ENCODE measurements at regions not wholly inside any gene's neighbourhood (a gene's known extent, or its start where the extent isn't known, plus 50 kb on each side); places are given as distances from the start of the nearest gene placed in this dataset.

DNA sequence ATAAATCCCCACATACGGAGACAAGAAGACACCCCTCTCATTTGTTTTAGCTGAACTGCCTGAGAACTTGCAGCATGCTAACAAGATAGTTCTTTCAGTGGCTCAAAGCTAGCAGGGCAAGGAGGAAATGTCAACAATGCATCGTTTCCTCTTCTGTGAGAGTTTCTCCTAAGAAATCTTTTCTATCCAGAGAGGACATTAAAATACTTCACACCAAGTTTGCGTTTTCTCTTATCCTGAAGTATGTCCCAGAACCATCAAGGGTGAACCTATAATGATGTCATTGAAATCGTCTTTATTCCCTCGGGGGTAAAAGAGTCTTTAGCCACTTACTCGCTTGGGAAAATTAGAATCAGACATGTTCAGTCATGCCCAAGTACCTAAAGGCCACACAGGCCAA is 541.7 kb upstream of the MDFIC2 start:
- TF ChIP-seq, protein P1, sequence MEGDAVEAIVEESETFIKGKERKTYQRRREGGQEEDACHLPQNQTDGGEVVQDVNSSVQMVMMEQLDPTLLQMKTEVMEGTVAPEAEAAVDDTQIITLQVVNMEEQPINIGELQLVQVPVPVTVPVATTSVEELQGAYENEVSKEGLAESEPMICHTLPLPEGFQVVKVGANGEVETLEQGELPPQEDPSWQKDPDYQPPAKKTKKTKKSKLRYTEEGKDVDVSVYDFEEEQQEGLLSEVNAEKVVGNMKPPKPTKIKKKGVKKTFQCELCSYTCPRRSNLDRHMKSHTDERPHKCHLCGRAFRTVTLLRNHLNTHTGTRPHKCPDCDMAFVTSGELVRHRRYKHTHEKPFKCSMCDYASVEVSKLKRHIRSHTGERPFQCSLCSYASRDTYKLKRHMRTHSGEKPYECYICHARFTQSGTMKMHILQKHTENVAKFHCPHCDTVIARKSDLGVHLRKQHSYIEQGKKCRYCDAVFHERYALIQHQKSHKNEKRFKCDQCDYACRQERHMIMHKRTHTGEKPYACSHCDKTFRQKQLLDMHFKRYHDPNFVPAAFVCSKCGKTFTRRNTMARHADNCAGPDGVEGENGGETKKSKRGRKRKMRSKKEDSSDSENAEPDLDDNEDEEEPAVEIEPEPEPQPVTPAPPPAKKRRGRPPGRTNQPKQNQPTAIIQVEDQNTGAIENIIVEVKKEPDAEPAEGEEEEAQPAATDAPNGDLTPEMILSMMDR (IDR thresholded peaks at IDR 0.05) = no peak
- no peaks in the 10 kb centered on the region for H3K27me3 Mint-ChIP-seq (ENCODE audit: low read depth, poor library complexity)
- DNase-seq = no peak
- H3K27ac Mint-ChIP-seq = no peak overlapping the region
- no peak overlapping the region for H3K4me3 Mint-ChIP-seq
- peaks cover 39% of the 10 kb centered on the region for H3K4me1 Mint-ChIP-seq
- no peaks in the 10 kb centered on the region for H3K36me3 Mint-ChIP-seq (ENCODE audit: low read depth)
- peaks cover under 1% of the 10 kb centered on the region for H3K9me3 Mint-ChIP-seq

DNA sequence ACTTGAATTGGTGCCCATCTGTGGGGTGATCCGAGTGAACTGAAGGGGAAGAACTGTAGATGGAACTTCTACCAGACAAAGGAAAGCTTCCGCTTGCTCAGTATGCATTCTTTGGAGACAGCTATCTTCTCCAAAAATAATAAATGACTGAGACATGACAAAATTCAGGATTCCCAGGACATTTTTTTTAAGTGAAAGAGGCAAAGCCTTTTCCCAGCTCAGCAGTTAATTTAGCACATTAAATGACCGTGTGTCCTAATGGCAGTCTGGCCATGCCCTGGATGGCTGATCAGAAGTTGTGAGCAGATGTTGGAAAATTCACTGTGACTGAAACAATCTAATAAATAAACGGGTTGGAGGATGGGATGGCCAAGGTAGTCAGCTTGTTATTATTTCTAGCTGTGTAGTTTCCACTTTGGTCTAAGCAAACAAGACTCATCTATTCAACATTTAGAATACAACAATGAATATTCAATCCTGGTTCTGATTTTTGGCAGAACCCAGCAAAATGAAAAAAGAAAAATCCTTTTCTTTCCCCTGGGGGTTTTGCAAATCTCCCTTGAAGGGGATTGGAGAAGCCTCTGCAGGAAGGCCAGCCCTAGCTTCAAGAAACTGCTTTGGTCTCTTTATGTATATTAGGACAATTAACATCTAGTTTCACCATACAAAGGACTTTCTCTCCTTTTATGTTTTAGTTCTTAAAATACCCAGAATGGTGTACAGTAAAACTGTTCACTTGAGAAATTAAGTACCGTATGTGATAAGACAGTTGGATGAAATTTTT is 540.9 kb upstream of the MDFIC2 start:
- Mint-ChIP-seq H3K9me3 (peaks cover 8% of the 10 kb centered on the region), H3K27ac (no peak overlapping the region), H3K36me3 (ENCODE audit: low read depth) (no peaks in the 10 kb centered on the region), H3K27me3 (ENCODE audit: low read depth, poor library complexity) (no peaks in the 10 kb centered on the region), H3K4me3 (no peak overlapping the region), H3K4me1 (peaks cover 39% of the 10 kb centered on the region)
- no peak for DNase-seq
- TF ChIP-seq, protein P1 (IDR thresholded peaks at IDR 0.05) = no peak

DNA sequence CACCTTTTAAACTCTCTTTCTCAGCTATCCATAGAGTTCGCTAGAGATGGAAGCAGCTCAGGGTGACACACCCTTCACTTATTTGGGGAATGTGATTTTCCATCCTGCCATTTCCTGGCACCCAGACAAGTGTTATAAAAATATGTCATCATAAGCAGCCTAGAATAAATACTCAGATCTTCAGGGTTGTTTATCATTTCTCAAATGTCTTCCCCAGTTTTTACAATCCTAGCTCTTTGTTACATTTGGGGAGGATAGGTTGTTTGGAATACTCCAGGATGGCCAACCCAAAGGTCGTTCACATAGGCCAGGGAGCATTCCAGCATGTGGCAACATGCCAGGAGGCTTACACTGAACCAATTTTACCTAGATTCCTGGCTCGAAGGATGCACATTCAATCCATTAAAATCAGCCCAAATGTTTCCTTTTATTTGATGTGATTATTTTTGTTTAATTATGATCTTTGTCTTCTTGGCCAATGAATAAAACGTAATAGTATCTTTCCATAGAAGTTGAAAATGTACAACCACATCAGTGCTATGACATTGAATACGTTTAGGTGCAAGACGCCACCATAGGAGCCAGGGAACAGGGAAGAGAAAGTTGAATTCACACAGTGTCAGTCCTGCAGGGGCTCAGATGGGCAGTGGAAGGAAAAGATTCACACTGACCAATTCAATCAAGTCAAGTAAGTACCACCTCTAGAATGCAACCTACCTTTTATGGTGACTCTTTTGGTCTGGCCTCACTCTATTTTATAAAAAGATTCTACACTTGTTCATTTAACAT is 537.7 kb upstream of the MDFIC2 start:
- H3K9me3 Mint-ChIP-seq = peaks cover 26% of the 10 kb centered on the region
- H3K36me3 Mint-ChIP-seq (ENCODE audit: low read depth) = no peaks in the 10 kb centered on the region
- no peaks in the 10 kb centered on the region for H3K27me3 Mint-ChIP-seq (ENCODE audit: low read depth, poor library complexity)
- no peak overlapping the region for H3K4me3 Mint-ChIP-seq
- H3K27ac Mint-ChIP-seq = peak overlapping the region; percentile 27
- TF ChIP-seq, protein P1 (IDR thresholded peaks at IDR 0.05) = no peak
- DNase-seq = no peak
- peaks cover 39% of the 10 kb centered on the region for H3K4me1 Mint-ChIP-seq

DNA sequence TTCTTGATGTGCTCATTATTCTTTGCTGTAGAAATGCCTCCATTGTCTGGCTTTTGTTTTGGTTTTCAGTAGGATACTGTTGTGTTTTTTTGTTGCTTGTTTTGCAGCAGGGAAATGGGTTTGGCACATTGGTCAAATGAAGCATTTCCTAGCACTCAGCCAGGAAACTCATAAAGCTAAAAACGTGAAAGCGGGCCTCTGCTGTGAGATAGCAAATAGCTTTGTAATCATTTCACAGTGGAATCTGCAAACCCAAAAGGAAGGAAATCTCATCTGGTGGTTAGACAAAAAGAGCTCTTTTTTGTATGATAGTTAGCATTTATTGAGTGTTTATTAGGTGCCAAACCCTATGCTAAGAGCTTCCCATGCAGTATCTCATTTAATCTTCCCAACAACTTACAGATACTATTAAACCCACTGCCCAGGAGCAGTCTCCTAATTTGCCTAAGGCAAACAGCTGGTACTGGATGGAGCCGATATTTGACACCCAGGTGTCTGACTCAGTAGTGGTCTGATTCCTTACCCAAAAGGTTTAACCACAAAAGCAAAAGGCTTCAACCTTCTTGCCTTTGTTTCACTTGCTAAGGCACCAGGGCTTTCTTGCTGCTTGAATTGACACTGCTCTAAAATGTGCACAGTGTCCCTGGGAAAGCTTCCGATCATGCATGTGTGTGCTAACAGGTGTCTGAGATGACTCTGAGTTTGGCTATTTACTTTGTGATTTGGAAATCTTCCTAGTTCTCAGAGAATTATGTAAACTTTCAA is 527.9 kb upstream of the MDFIC2 start:
- TF ChIP-seq, protein P1 (IDR thresholded peaks at IDR 0.05) = no peak
- H3K27me3 Mint-ChIP-seq (ENCODE audit: low read depth, poor library complexity) = no peaks in the 10 kb centered on the region
- H3K9me3 Mint-ChIP-seq = peaks cover 6% of the 10 kb centered on the region
- H3K36me3 Mint-ChIP-seq (ENCODE audit: low read depth) = no peaks in the 10 kb centered on the region
- no peak for DNase-seq
- no peak overlapping the region for H3K27ac Mint-ChIP-seq
- H3K4me1 Mint-ChIP-seq = no peaks in the 10 kb centered on the region
- no peak overlapping the region for H3K4me3 Mint-ChIP-seq

DNA sequence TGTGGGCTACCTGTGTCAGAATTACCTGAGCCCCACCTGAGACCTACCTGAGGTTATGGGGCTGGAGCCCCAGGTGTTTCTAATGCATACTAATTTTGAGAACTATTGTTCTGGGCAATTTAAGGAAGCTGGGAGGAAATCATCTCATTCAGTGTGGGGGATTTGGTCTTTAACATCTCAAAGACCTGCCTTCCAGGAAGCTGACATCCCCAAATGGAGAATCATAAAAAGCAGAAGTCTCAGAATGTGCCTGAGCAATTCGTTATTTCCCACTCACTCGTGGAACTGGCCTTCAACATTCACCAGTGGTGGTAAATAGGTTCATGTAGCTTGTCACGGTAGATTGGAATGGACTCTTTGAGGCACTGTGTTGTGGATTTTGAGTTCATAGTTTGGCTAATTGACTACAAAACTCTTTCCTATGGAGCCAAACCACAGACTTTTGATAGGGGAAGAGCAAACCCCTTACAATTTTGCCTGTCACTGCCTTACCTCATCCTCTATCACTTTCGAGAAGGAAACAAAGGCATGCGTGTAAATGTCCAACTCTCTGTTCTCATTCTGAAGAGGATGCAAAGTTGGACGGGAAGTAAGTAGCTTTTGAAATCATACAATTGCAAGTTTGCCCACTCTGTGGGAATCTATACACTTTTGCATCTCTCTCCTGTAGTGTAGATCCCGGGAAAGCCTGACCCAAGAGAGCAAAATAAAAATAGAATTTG is 521.0 kb upstream of the MDFIC2 start:
- DNase-seq = no peak
- Mint-ChIP-seq H3K27ac (no peak overlapping the region), H3K4me3 (no peak overlapping the region)

More for the DNA sequence above, 521.0 kb upstream of the MDFIC2 start:
- Mint-ChIP-seq H3K27me3 (ENCODE audit: low read depth, poor library complexity) (peaks cover 7% of the 10 kb centered on the region), H3K36me3 (ENCODE audit: low read depth) (no peaks in the 10 kb centered on the region), H3K4me1 (no peaks in the 10 kb centered on the region), H3K9me3 (peaks cover 6% of the 10 kb centered on the region)
- TF ChIP-seq, protein P1 (IDR thresholded peaks at IDR 0.05) = no peak
